Stimulated activated CD8-positive, alpha-beta memory T cell treated with anti-CD3 and anti-CD28 coated beads, Interleukin-7, amount 100 ng/mL, for 48 hours (primary cell): ENCODE measurements at regions not wholly inside any gene's neighbourhood (a gene's known extent, or its start where the extent isn't known, plus 50 kb on each side); places are given as distances from the start of the nearest gene placed in this dataset.
A peak's percentile ranks its signal among the peaks of the same experiment; 100 is the strongest.
"Not testable (repeated sequence)": the region's sequence is repeated elsewhere in the genome, so short reads cannot be mapped to it uniquely, and the experiment has no call there.

Source experiments
- DNase-seq, 2 donors: peaks; one replicate each; pipeline ENCODE4 v3.0.0-alpha.2; 2020; ENCODE audit warnings: low read depth in 1 of 2; ENCODE audit errors: extremely low read depth in 1 of 2

GRCh38 chr6:12603673-12604049, 112.9 kb upstream of the PHACTR1 start:
- DNase-seq: no peak

GRCh38 chr6:12605888-12606345, 110.7 kb upstream of the PHACTR1 start:
- DNase-seq: peak in 1 of 2 donors; percentile 5

- no peak for DNase-seq
Measured at GRCh38 chr6:12606616-12607015, 110.0 kb upstream of the PHACTR1 start.

- DNase-seq: no peak
Measured at GRCh38 chr6:12608016-12608860, 108.3 kb upstream of the PHACTR1 start.

- no peak for DNase-seq
Measured at GRCh38 chr6:12608874-12609273, 107.7 kb upstream of the PHACTR1 start.

- no peak for DNase-seq
Measured at GRCh38 chr6:12609751-12610150, 106.8 kb upstream of the PHACTR1 start.

- DNase-seq: no peak
Measured at GRCh38 chr6:12610862-12611261, 105.7 kb upstream of the PHACTR1 start.

GRCh38 chr6:12613811-12614210, 102.8 kb upstream of the PHACTR1 start:
- DNase-seq: no peak

GRCh38 chr6:12614456-12614855, 102.1 kb upstream of the PHACTR1 start:
- DNase-seq: no peak

GRCh38 chr6:12618296-12618695, 98.3 kb upstream of the PHACTR1 start:
- DNase-seq: no peak

- no peak for DNase-seq
Measured at GRCh38 chr6:12621754-12622153, 94.8 kb upstream of the PHACTR1 start.

GRCh38 chr6:12622566-12622965, 94.0 kb upstream of the PHACTR1 start:
- no peak for DNase-seq

- no peak for DNase-seq
Measured at GRCh38 chr6:12624142-12624837, 92.3 kb upstream of the PHACTR1 start.

- no peak for DNase-seq
Measured at GRCh38 chr6:12627053-12627452, 89.5 kb upstream of the PHACTR1 start.

- DNase-seq: no peak
Measured at GRCh38 chr6:12628327-12628726, 88.2 kb upstream of the PHACTR1 start.

GRCh38 chr6:12633746-12634145, 82.8 kb upstream of the PHACTR1 start:
- not testable (repeated sequence) for DNase-seq

- DNase-seq: no peak
Measured at GRCh38 chr6:12635375-12635774, 81.2 kb upstream of the PHACTR1 start.

- DNase-seq: no peak
Measured at GRCh38 chr6:12635813-12636212, 80.8 kb upstream of the PHACTR1 start.

GRCh38 chr6:12636336-12636735, 80.2 kb upstream of the PHACTR1 start:
- DNase-seq: no peak

- DNase-seq: peak; percentile 9 to 16
Measured at GRCh38 chr6:12637960-12638641, 78.5 kb upstream of the PHACTR1 start.

- no peak for DNase-seq
Measured at GRCh38 chr6:12640438-12640837, 76.1 kb upstream of the PHACTR1 start.

GRCh38 chr6:12641785-12642184, 74.8 kb upstream of the PHACTR1 start:
- DNase-seq: not testable (repeated sequence)
